Gastrocnemius medialis (tissue), 4 donors: ENCODE measurements at regions not wholly inside any gene's neighbourhood (a gene's known extent, or its start where the extent isn't known, plus 50 kb on each side); places are given as distances from the start of the nearest gene placed in this dataset.

ENCODE experiments used
- ATAC-seq, 2 donors: fragments of 150-250 bp; one replicate each; pipeline ENCODE4 v1.9.1; 2016
- DNase-seq, 2 donors: peaks; one replicate each; pipeline ENCODE4 v3.0.0-alpha.2; 2019
- H3K27ac ChIP-seq, 4 donors: fragments of 200-600 bp; sonication (generic); 1 replicate in 1 of 4; 2 replicates in 3 of 4; pipeline ENCODE4 v1.5.1; 2016 to 2018; ENCODE audit warnings: mild to moderate bottlenecking in 2 of 4, moderate library complexity in 1 of 4
- H3K27me3 ChIP-seq, 3 donors: fragments of 200-600 bp; sonication (generic) in 2 of 3; 1 replicate in 1 of 3; 2 replicates in 2 of 3; pipeline versions ENCODE4 v1.5.1 to v1.6.0; 2016 to 2019; ENCODE audit warnings: mild to moderate bottlenecking in 1 of 3, moderate library complexity in 1 of 3
- H3K36me3 ChIP-seq, 2 donors: fragments of 200-600 bp; sonication (generic) in 1 of 2; one replicate each; pipeline ENCODE4 v1.5.1; 2017 to 2018
- H3K4me1 ChIP-seq, 2 donors: fragments of 200-600 bp; sonication (generic) in 1 of 2; one replicate each; pipeline ENCODE4 v1.5.1; 2016 to 2017; ENCODE audit warnings: mild to moderate bottlenecking in 2 of 2
- H3K4me3 ChIP-seq, 4 donors: fragments of 200-600 bp; sonication (generic) in 3 of 4; 1 replicate in 1 of 4; 2 replicates in 3 of 4; pipeline ENCODE4 v1.5.1; 2016 to 2019; ENCODE audit warnings: mild to moderate bottlenecking in 2 of 4
- H3K9me3 ChIP-seq, 3 donors: fragments of 200-600 bp; sonication (generic) in 2 of 3; 1 replicate in 1 of 3; 2 replicates in 2 of 3; pipeline ENCODE4 v1.5.1; 2016 to 2019
- CTCF ChIP-seq, 5 experiments: fragments of 450-650 bp in 3 of 5; fragments of 200-600 bp in 2 of 5; sonication (generic) in 2 of 5; IDR thresholded peaks in 4 of 5; conservative IDR thresholded peaks in 1 of 5; 1 replicate in 4 of 5; 2 replicates in 1 of 5; pipeline ENCODE4 v1.5.1; 2016 to 2019; ENCODE audit warnings: antibody characterized with exemption in 5 of 5, mild to moderate bottlenecking in 3 of 5, moderate library complexity in 3 of 5
- POLR2A ChIP-seq, 2 donors: fragments of 450-650 bp; IDR thresholded peaks; one replicate each; pipeline ENCODE4 v1.6.1; 2017; ENCODE audit warnings: antibody characterized with exemption in 2 of 2, mild to moderate bottlenecking in 2 of 2, moderate library complexity in 2 of 2
- in situ Hi-C, 4 donors: fragments of 200-750 bp; cut with MboI; loops; one replicate each; pipeline versions ENCODE4 v1.15.0 to v1.8.0; 2017; ENCODE audit warnings: low sequenced_read_pairs in 4 of 4
- intact Hi-C: fragments of 100-400 bp; cut with DNase I; formaldehyde crosslinking; loops from one replicate; pipeline ENCODE4 v1.15.1; 2023; ENCODE audit warnings: low total_unique reads

- DNase-seq (no peak), ATAC-seq (no peak)
- in situ Hi-C loops = no loop called here
- TF ChIP-seq CTCF (IDR thresholded peaks at IDR 0.05 in 4 of 5, conservative IDR thresholded peaks at IDR 0.05 in 1 of 5) = no peak
- TF ChIP-seq POLR2A (IDR thresholded peaks at IDR 0.05) = no peak
- H3K27ac ChIP-seq = no peak overlapping the region
- H3K4me3 ChIP-seq = no peak overlapping the region
- H3K9me3 ChIP-seq = no peaks in the 10 kb centered on the region
- H3K36me3 ChIP-seq = no peaks in the 10 kb centered on the region
- no peaks in the 10 kb centered on the region for H3K4me1 ChIP-seq
- H3K27me3 ChIP-seq = no peaks in the 10 kb centered on the region
- intact Hi-C loops = no loop called here
These were observed 484.1 kb downstream of the FBXO15 start for GRCh38 chr18:73663581-73663980.

GRCh38 chr18:73662421-73662820 lies 485.2 kb downstream of the FBXO15 start:
- no peak for TF ChIP-seq CTCF (IDR thresholded peaks at IDR 0.05 in 4 of 5, conservative IDR thresholded peaks at IDR 0.05 in 1 of 5)
- no peak for TF ChIP-seq POLR2A (IDR thresholded peaks at IDR 0.05)
- in situ Hi-C loops = no loop called here
- ATAC-seq = no peak
- Histone ChIP-seq H3K9me3 (no peaks in the 10 kb centered on the region), H3K27me3 (no peaks in the 10 kb centered on the region), H3K4me3 (no peak overlapping the region), H3K4me1 (no peaks in the 10 kb centered on the region), H3K27ac (no peak overlapping the region), H3K36me3 (no peaks in the 10 kb centered on the region)
- intact Hi-C loops = no loop called here
- no peak for DNase-seq

- H3K4me3 ChIP-seq = no peak overlapping the region
- H3K4me1 ChIP-seq = no peaks in the 10 kb centered on the region
- intact Hi-C loops = no loop called here
- no peak for TF ChIP-seq POLR2A (IDR thresholded peaks at IDR 0.05)
- no peak for TF ChIP-seq CTCF (IDR thresholded peaks at IDR 0.05 in 4 of 5, conservative IDR thresholded peaks at IDR 0.05 in 1 of 5)
- in situ Hi-C loops = no loop called here
- H3K27ac ChIP-seq = no peak overlapping the region
- H3K9me3 ChIP-seq = no peaks in the 10 kb centered on the region
- ATAC-seq (no peak), DNase-seq (no peak)
- H3K36me3 ChIP-seq = no peaks in the 10 kb centered on the region
- H3K27me3 ChIP-seq = no peaks in the 10 kb centered on the region
These were observed 486.4 kb downstream of the FBXO15 start for GRCh38 chr18:73660931-73661856.

GRCh38 chr18:73656691-73657090 lies 490.9 kb downstream of the FBXO15 start:
- Histone ChIP-seq H3K27me3 (no peaks in the 10 kb centered on the region), H3K36me3 (no peaks in the 10 kb centered on the region), H3K9me3 (no peaks in the 10 kb centered on the region), H3K4me3 (no peak overlapping the region), H3K4me1 (no peaks in the 10 kb centered on the region), H3K27ac (no peak overlapping the region)
- DNase-seq (no peak), ATAC-seq (no peak)
- intact Hi-C loops = no loop called here
- in situ Hi-C loops = no loop called here
- TF ChIP-seq POLR2A (IDR thresholded peaks at IDR 0.05) (no peak), CTCF (IDR thresholded peaks at IDR 0.05 in 4 of 5, conservative IDR thresholded peaks at IDR 0.05 in 1 of 5) (no peak)
